Inflammatory macrophage treated with lipopolysaccharide for 4 hours (primary cell): ENCODE measurements at regions not wholly inside any gene's neighbourhood (a gene's known extent, or its start where the extent isn't known, plus 50 kb on each side); places are given as distances from the start of the nearest gene placed in this dataset.
"Not testable (repeated sequence)": the region's sequence is repeated elsewhere in the genome, so short reads cannot be mapped to it uniquely, and the experiment has no call there.

Source experiments
- DNase-seq: peaks from one replicate; pipeline ENCODE4 v3.0.0-alpha.2; 2020

GRCh38 chr4:1522606-1523005, 116.4 kb upstream of the NKX1-1 start:
- no peak for DNase-seq

GRCh38 chr4:1521821-1522361, 115.6 kb upstream of the NKX1-1 start:
- DNase-seq, result no peak

- DNase-seq, result not testable (repeated sequence)
These were observed 114.7 kb upstream of the NKX1-1 start for GRCh38 chr4:1520795-1521576.

GRCh38 chr4:1519787-1520661, 113.8 kb upstream of the NKX1-1 start:
- no peak for DNase-seq

- no peak for DNase-seq
These were observed 112.9 kb upstream of the NKX1-1 start for GRCh38 chr4:1518997-1519700.

GRCh38 chr4:1517592-1518411, 111.6 kb upstream of the NKX1-1 start:
- no peak for DNase-seq

- DNase-seq, result no peak
These were observed 110.7 kb upstream of the NKX1-1 start for GRCh38 chr4:1516881-1517480.

- no peak for DNase-seq
These were observed 110.0 kb upstream of the NKX1-1 start for GRCh38 chr4:1516261-1516660.

- DNase-seq, result no peak
These were observed 109.5 kb upstream of the NKX1-1 start for GRCh38 chr4:1515763-1516162.

- DNase-seq, result no peak
These were observed 108.9 kb upstream of the NKX1-1 start for GRCh38 chr4:1515156-1515555.

- DNase-seq, result no peak
These were observed 108.4 kb upstream of the NKX1-1 start for GRCh38 chr4:1514612-1515011.

GRCh38 chr4:1513936-1514483, 107.8 kb upstream of the NKX1-1 start:
- DNase-seq, result no peak

- peak; percentile 11 for DNase-seq
These were observed 106.8 kb upstream of the NKX1-1 start for GRCh38 chr4:1512738-1513660.

GRCh38 chr4:1512051-1512737, 106.0 kb upstream of the NKX1-1 start:
- no peak for DNase-seq

GRCh38 chr4:1511441-1512041, 105.3 kb upstream of the NKX1-1 start:
- peak; percentile 63 for DNase-seq

GRCh38 chr4:1510931-1511330, 104.7 kb upstream of the NKX1-1 start:
- DNase-seq, result no peak

- no peak for DNase-seq
These were observed 103.1 kb upstream of the NKX1-1 start for GRCh38 chr4:1509366-1509765.

- DNase-seq, result no peak
These were observed 102.2 kb upstream of the NKX1-1 start for GRCh38 chr4:1508161-1509160.
